DOHH2 (cell line): ENCODE measurements at regions not wholly inside any gene's neighbourhood (a gene's known extent, or its start where the extent isn't known, plus 50 kb on each side); places are given as distances from the start of the nearest gene placed in this dataset.

Experiments
- CTCF ChIP-seq: fragments of 200-600 bp; sonication (generic); IDR thresholded peaks from one replicate; pipeline ENCODE4 v1.5.1; 2014; ENCODE audit warnings: antibody characterized with exemption, mild to moderate bottlenecking, low read depth, low read length; ENCODE audit not compliant: poor library complexity, severe bottlenecking
- EZH2phosphoT487 ChIP-seq: fragments of 200-600 bp; sonication (generic); IDR thresholded peaks from 2 replicates; pipeline ENCODE4 v1.6.1; 2017; ENCODE audit warnings: borderline replicate concordance, mild to moderate bottlenecking, antibody characterized with exemption, low read length, moderate library complexity, mixed read lengths

DNA sequence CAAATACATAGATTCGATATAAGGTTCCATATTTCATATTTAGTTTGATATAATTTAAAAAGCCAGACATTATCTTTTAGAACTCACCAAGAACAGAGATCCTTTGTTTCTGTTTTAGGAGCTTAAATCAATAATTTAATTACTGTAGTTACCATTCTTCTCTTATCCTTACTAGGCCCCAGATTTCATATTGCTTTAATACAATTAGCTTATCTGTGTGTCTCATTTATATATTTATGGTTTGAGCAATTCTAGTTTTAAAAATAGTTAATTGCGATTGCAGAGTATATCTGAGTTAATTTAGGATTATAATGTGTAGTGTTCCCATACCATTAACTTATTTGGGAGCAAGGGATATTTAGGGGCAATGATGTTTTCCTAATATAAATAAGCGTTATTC, 558.8 kb upstream of the ZNF804A start:
- TF ChIP-seq CTCF (no peak), EZH2phosphoT487 (no peak)
